ENCODE measurements at regions not wholly inside any gene's neighbourhood (a gene's known extent, or its start where the extent isn't known, plus 50 kb on each side); places are given as distances from the start of the nearest gene placed in this dataset.

DNA sequence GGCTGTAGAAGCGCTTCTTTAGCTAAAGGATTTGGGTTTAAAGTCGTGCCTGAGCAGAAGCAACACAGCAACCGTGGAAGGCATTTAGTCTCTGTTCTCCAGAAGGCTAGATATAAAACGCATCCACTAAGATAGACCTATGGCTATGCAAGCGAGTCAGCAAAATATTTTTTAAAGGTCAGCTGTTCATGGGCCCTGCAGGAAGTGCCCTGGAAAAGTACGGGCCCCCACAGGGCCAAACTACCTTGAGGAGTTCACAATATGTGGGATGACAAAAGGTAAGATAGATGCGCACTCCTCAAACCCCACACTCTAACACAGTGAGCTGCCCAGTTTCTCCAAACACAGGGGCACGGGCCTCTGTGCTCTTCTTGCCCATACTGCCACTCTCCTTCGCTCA, 261.6 kb downstream of the VPS13C start:
- DNase-seq, result no peak

DNA sequence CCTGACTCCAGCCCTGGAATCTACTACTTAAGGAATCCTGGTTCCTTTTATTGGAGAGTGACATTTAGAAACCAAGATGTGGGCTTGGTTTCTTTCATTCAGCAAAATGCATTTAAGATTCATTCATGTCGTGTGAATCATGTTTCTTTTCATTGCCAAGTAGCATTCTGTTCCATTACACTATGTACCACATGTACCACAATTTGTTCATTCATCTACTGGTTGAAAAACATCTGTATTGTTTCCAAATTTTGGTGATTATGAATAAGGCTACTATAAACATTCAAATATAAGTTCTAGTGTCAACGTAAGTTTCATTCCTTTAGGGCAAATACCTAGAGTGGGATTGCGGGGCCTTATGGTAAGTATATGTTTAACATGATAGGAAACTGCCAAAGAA, 264.2 kb downstream of the VPS13C start:
- DNase-seq, result no peak

DNA sequence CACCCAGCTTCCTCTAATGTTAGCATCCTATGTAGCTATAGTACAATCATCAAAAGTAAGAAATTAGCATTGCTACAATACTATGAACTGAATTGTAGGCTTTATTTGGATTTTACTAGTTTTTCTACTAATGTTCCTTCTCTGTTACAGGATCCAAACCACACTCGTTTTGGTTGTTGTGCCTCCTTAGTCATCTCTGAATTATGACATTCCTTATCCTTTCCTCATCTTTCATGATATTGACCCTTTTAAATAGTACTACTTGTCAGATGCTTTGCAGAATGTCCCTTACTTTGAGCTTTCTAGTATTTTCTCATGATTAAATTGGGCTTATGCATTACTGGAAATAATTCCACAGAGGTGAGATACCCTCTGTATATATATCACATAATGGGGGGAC, 265.4 kb downstream of the VPS13C start:
- no peak for DNase-seq

DNA sequence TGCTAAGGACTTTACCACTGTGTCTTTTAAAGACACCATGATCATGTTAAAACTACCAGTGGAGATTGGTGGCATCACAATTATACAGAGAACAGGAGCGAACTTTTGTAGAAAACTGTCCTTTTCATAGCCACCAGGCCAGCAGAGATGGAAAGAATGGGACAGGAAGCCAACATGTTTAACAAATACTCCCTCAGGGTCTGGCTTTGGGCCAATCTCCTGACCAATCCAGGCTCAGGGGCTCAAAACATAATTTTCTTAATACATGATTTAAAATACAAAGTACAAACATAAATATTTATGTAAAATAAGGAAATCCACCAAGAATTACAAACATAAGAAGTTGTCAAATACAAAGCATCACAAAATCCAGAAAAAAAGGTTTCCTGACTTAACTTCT, 266.0 kb downstream of the VPS13C start:
- DNase-seq, result no peak

DNA sequence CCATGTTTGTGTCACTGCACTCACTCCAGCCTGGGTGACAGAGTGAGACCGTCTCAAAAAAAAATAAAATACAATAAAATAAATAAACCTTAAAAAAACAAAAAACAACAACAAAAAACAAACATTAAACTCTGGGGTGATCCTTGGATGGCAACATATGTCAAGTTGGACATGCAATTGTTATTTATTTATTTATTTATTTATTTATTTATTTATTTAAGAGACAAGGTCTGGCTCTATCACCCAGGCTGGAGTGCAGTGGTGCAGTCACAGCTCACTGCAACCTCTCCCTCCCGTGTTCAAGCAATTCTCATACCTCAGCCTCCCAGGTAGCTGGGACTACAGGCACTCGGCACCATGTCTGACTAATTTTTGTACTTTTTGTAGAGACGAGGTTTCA, 275.5 kb downstream of the VPS13C start:
- DNase-seq, result no peak

DNA sequence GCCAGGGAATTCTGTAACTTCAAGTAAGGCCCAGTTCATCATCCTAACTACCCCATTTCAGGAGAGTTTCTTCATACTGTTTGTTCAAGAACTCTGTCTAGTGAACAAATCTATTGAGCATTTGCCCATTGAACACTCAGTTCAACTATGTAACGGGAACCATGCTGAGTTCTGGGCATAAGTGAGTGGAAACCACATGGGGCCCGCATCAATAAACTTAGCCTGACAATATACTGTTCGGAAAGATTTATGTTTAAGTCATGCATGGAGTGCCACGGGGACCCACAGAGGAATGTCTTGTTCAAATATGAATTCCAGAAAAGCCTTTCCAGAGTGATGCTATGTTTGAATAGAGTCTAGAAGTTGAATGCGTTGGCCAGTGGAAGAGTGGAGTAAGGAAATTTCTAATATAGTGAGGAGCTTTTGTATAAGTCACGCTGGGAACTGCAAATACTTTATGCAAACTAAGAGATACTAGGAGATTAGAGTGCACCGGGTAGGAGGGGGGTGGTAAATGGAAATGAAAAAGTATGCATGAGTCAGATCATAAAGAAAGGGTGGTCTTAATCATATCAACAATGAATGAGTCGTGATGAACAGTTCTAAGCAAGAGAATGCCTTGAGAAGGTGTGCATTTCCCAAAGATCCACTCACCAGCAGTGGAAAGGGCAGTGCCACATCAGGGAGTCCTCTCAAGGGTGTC, 279.8 kb downstream of the VPS13C start:
- no peak for DNase-seq

DNA sequence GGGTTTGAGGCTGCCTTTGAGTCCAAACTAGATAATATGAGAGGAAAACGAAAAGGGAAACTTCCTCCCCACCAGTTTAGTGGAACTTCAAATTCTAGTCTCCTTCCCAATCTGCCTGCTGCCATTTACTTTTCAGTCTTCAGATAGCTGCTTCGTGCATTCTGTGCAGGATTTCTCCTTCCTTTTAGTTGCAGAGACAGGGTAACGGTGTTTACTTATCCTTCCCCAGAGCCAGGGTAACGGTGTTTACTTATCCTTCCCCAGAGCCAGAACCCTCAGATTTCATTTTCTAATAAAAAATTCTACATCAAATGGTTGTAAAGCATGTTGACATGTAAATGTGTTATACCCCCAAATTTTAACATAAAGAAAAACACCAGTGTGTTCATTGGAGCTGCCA, 282.6 kb downstream of the VPS13C start:
- no peak for DNase-seq

DNA sequence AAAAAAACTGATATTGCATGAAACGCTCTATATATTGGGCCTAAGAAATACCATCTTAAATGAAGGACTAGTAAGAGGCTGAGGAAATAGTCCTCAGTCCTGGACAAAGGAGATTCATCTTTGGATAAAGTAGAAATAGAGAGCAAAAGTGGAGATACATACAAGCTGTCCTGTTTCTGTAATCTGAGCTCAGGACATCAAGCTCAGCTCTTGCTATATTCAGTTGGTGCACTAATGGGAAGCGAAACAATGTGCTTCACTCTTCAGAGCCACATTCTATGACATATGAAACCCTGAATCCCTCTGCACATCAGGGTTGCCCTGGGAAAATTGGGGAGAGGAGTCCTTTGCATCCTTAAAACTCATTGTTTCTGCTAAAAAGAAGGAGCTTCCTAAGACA, 290.7 kb downstream of the VPS13C start:
- no peak for DNase-seq

DNA sequence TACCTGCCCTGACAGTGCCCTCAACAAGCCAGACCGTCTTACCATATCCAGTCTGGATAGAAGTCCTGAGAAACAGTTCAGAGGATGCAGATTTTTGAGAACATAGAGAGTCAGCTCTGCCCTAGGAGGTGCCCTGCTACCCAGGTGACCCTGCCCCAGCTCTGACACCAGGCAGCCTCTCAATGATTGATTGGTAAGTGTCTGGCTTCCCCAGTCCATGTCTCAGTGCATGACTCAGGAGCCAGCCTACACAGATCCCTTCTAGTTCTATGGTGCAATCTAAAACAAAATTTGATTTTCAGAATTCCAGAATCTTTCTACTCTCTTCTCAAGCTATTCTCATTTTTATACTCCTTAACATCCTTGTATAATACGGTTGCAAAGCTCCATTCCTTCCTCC, 292.1 kb downstream of the VPS13C start:
- no peak for DNase-seq

DNA sequence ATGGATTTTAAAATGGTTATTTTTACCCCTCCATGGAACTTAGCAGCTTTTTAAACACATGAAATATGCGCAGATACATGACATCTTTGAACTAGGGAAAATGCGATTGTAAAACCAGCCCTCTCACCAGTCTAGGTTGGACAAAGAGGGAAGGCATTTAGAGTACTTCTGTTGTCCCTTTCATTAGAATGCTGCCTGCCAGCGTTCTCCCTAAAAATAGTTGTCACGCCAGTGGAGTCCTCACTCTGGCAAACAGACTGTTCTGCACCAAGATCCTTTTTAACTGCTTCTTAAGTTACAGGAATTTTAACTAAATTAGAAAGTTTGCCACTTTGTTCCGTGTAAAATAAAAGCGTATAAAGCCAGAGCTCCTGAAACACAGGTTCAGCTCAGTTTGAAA, 295.3 kb downstream of the VPS13C start:
- DNase-seq, result no peak

DNA sequence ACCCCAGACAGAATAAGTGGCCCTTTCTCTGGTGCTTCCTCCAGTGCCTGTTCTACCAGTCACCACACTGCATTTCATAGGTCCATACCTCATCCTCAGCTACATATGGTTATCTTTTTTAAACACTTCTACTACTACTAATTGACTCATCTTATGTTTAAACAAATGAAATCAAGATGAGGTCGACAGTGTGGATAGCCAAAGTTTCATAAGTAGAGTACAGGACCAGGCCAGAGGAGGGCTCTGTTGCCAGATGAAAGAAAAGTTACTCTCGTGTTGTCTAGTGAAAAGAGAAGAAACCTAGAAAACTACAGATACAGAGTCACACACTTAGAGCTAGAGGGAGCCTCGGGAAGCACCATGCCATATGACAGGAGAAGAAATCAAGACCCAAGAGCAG, 296.1 kb downstream of the VPS13C start:
- no peak for DNase-seq

DNA sequence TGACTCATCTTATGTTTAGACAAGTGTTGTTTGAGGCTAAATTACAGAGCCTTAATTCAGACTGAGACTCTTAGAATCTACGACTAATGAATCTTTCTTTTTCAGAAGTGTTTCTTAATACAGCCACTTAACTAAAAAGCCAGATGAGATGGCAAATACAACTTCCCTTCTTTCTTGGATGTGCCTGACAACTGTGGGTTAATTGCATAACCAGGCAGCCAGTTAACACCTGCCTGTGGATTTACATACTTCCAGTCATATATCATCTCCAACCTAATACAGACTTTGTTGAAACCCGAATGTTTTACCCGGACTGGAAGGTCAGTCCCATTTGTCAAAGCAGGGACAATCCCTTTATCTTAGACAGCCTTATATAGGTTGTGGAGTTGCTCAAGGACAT, 297.6 kb downstream of the VPS13C start:
- DNase-seq, result no peak

DNA sequence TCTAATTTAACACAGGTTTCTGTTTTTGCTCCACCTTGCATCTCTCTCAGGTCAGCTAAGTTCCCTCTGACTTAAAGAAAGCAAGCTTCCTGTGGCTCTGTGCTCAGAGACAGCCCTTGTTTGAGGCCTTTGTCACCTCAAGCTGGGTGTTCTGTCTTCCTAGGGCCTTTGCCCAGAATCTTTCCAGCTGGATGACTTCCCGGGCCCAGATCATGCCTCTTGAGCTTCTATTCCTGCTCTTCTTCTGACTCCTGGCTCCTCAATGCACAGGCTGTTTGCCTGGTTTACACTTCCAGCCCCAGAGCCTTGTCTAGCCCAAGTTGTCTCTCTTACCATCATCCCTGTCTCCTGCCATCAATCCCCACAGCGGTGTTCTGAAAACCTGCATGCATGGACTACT, 300.6 kb downstream of the VPS13C start:
- DNase-seq, result no peak

DNA sequence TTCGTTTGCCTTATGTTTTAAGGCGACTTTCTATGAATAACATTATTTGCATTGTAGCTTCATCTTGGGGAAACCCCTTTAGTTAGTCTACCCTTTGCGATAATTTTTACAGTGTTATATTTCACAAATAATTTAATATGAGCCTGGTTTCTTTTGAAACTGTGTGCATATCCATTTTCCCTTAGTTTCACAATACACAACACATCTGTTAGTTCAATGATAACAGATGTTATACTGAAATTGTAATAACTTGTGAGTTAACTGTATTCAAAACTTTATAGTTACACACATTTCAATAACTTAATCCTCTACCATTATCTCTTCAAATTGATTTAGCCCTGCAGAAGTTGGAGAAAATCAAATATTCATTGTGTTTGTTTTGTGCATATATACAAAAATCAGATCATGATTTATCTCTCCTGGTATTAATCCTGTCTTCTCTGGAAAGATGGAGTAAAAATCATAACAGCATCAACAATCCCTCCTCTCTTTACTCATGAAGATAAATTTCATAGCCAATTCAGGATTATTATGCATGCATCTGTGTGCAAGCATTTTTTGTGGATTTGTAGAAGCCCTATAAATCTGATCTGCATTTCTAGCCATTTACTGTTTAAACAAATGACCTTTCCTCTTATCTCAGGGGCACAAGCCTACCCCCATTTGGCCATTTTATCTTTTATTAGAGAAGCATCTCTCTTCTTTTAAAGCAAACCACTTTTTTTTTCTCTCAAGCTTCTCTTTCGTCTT, 304.0 kb downstream of the VPS13C start:
- no peak for DNase-seq

DNA sequence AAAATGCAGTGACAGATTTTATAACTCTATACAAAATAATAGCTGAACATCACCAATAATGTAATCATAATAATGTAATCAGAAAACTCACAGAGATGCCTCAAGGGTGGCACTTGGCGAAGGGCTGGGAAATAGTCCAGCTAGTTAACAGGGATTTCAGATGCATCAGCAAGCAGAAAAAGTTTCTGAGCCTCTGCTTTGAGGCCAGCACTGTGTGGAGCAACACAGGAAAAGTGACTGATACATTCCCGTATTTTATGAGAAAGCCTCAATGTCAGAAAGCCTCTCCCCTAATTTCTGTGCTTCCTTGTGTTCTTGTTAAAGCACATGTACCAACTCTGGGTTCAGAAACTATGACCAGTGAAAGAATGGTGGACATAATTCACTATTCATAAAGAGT, 304.8 kb downstream of the VPS13C start:
- DNase-seq, result no peak

DNA sequence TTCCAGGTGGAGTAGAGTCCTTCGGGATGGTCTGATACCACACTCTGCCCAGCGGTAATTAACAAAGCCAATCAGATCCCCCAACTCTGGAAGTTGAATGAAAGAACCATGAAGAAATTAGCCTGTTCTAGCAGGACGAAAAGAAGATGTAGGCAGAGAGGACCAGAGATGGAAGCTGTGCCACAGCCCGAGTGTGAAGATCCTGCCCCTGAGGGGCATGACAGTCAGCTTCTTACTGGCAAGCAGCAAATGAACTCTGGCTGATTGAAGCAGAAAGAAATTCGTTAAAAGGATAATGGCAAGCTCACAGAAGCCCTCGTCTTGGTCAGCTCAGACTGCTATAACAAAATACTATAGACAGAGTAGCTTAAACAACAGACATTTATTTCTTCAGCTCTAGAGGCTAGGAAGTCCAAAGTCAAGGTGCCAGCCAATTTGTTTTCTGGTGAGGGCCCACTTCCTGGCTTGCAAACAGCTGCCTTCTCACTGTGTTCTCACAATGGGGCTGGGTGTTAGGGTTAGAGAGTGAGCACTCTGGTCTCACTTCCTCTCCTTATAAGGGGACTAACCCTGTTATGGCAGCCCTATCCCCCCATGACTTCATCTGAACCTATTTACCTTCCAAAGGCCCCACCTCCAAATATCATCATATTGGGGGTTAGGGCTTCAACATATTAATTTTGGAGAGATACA, 307.1 kb downstream of the VPS13C start:
- DNase-seq, result no peak

DNA sequence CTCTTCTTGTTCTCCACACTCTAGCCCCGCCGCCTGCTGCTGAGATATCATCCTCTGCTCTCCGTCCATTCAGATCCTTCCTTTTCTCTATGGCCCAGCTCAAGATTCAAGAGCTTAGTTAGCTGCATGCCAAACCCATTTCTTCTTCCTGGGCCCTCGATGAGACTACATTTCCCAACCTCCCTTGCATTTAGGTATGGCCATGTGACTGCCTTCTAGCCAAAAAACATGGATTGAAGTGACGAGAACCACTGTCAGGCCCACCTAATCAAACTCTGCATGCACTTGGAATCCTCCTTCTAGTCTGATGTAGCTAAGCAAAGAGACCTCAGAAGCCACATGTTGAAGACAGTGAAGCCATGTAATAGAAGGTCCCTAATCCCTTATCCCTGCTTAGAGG, 308.2 kb downstream of the VPS13C start:
- no peak for DNase-seq

DNA sequence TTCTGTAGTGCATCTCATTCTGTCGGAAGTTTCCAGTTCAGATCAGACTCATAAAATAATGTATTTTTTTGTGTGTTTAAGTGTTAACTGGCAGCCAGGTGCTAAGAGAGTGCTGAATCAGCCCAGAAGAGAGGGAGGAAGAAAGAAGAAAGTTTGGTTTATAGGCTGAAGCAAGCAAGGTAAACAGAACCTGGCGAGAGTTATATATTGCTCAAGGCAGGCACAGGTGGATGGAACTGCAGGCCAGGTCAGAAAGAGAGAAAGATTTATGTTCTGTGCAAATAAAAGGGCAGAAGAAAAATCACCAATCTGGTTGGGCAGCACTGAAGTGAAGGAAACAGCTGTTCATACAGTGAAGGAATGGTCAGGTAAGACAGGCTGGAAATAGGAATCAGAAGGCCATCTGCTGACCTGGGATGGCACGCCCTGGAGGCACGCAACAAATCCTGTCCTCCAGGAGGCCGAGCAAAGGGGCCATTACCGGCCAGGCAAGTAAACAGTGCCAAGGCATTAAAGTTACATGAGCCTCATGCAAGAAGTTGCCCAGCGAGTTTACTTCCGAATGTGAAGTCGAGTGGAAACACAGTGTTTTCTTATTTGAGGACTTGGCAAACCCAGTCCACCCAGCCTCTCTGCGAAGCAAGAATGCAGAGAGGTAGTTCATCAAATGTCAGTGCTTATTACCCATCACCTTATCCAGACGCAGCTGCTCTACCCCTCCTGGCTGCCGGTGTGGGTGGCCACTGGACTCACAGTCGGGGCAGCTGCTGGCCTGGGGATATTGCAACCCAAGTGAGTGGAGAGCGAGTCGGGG, 309.8 kb downstream of the VPS13C start:
- DNase-seq, result no peak

DNA sequence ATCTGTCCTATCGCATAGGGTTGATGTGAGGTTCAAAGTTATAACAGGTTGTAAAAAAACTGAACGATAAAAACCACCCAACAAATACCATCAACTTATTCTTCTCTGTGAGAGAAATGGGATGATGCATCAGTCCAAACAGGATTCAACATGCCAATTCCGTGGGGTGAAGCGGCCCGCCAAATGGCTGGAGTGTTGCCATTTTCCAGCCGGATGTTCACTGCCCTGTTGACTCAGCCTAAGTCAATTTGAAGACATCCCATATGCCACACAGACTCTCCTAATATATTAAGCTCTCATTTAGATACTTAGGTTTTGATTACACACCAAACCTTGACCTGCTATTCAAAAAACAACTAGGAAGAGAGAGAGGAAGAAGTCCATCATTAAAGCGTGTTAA, 311.1 kb downstream of the VPS13C start:
- DNase-seq, result no peak

DNA sequence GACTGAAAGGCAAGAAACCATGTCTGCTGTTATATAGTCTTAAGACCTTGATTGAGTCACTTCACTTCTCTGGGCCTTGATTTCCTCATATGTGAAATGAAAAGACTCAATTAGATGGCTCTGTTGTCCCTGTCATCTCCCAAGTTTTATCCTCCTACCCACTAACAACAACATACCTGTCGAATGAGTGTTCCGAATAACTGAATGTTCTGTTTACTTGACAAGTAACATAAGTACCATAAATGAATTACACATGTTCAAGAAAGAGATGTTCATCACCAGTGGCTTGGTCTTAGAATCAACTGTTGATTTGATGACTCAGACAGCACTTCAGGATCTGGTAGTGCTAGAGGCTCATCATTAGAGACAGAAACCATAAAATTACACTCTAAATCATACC, 311.7 kb downstream of the VPS13C start:
- no peak for DNase-seq

DNA sequence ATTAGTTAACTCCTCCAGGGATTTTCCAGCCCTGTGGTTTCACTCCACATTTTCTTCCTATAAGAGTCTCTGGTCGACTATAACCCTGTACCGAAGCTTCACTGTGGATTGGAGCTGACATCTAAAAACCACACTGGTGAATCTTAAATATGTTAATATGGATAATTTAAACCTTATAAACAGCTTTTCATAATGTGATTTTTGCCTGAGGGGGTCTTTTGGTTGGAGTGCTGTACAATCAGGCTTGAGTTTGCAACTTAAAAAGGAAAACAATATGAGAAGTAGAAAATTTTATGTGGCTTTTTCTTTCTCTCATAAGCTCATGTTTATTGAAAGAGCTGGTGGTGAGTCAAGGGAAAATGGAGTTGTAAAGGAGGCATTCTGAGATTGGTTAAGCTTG, 313.7 kb downstream of the VPS13C start:
- DNase-seq, result no peak

DNA sequence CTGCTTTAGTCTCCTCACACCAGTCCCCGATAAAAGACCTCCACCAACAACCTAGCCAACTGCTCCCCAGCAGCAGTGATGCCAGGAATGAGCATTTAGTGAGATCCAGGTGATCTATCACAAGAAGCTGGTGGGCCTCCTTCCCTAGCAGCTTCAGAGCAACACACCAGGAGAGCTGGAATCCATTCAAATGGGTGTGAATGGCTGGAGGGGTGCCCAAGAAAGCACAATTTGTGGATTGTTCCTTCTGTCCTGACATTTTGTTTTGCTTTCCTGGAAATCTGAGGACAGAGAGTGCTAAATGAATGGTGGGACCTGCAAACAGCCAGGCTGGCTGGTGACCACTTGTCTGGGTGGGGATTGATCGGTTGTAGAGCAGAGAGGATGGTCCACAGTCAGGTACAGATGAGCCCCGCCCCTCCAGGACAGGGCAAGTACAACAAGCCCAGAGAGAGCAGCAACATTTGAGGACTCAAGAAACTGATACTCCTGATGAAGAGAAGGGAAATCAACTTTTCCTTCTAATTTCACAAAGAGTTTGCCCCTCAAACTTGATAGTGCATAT, 316.8 kb downstream of the VPS13C start:
- no peak for DNase-seq

DNA sequence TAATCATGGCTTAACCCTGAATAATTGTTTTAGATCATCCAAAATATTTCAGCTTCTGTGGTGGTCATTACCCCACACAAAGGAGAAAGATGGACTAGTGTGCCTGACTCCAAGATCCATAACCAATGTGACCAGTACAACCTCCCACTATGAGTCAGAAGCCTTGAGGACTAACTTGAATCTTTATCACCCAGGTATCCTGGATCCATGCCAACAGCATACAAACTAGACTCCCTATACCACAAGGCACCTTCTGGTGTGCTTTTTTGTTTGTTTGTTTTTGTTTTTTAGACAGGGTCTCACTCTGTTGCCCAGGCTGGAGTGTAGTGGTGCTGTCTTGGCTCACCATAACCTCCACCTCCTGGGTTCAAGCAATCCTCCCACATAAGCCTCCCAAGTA, 317.7 kb downstream of the VPS13C start:
- no peak for DNase-seq
